ENCODE measurements at regions not wholly inside any gene's neighbourhood (a gene's known extent, or its start where the extent isn't known, plus 50 kb on each side); places are given as distances from the start of the nearest gene placed in this dataset.

- Histone ChIP-seq H3K9me3 (no peaks in the 10 kb centered on the region), H3K27ac (no peak overlapping the region), H3K27me3 (peaks cover 0 to 6% (median 0%) of the 10 kb centered on the region in 7 donors), H3K36me3 (no peaks in the 10 kb centered on the region), H3K4me1 (no peaks in the 10 kb centered on the region), H3K4me3 (no peak overlapping the region)
- intact Hi-C loops (cut with DNase I): no loop called here
- 67 to 73% methylated on average over 8 of the region's 8 CpGs for WGBS, 2 donors
- no peak for TF ChIP-seq CTCF (IDR thresholded peaks at IDR 0.05)
- no peak for ATAC-seq
- peak in 1 of 2 donors; percentile 2 for DNase-seq
Observed at GRCh38 chr2:58710795-58711279, 469.7 kb upstream of the FANCL start.

GRCh38 chr2:58709687-58710354 lies 468.7 kb upstream of the FANCL start:
- Histone ChIP-seq H3K4me3 (no peak overlapping the region), H3K27me3 (peaks cover 0 to 6% (median 0%) of the 10 kb centered on the region in 7 donors), H3K9me3 (no peaks in the 10 kb centered on the region), H3K4me1 (no peaks in the 10 kb centered on the region), H3K27ac (no peak overlapping the region), H3K36me3 (no peaks in the 10 kb centered on the region)
- DNase-seq (no peak), ATAC-seq (no peak)
- no peak for TF ChIP-seq CTCF (IDR thresholded peaks at IDR 0.05)
- intact Hi-C loops (cut with DNase I): no loop called here
- WGBS, 2 donors: 82 to 84% methylated on average over 1 of the region's 1 CpG

GRCh38 chr2:58709274-58709673 lies 468.1 kb upstream of the FANCL start:
- TF ChIP-seq CTCF (IDR thresholded peaks at IDR 0.05): no peak
- no peaks in the 10 kb centered on the region for H3K36me3 ChIP-seq
- peaks cover 0 to 6% (median 0%) of the 10 kb centered on the region in 7 donors for H3K27me3 ChIP-seq
- no peaks in the 10 kb centered on the region for H3K9me3 ChIP-seq
- no peak overlapping the region for H3K4me3 ChIP-seq
- intact Hi-C loops (cut with DNase I): no loop called here
- WGBS, 2 donors: 77 to 89% methylated on average over 4 of the region's 4 CpGs
- ATAC-seq (no peak), DNase-seq (no peak)
- no peaks in the 10 kb centered on the region for H3K4me1 ChIP-seq
- H3K27ac ChIP-seq: no peak overlapping the region

GRCh38 chr2:58708565-58708964 lies 467.4 kb upstream of the FANCL start:
- Histone ChIP-seq H3K27ac (no peak overlapping the region), H3K4me3 (no peak overlapping the region), H3K27me3 (peaks cover 0 to 6% (median 0%) of the 10 kb centered on the region in 7 donors), H3K4me1 (no peaks in the 10 kb centered on the region), H3K36me3 (no peaks in the 10 kb centered on the region), H3K9me3 (no peaks in the 10 kb centered on the region)
- intact Hi-C loops (cut with DNase I): no loop called here
- no peak for TF ChIP-seq CTCF (IDR thresholded peaks at IDR 0.05)
- DNase-seq (no peak), ATAC-seq (no peak)
- 52 to 62% methylated on average over 1 of the region's 1 CpG for WGBS, 2 donors

Data from heart right ventricle (tissue), 16 donors.